ENCODE measurements at regions not wholly inside any gene's neighbourhood (a gene's known extent, or its start where the extent isn't known, plus 50 kb on each side); places are given as distances from the start of the nearest gene placed in this dataset.
"Not testable (repeated sequence)": the region's sequence is repeated elsewhere in the genome, so short reads cannot be mapped to it uniquely, and the experiment has no call there.

DNA sequence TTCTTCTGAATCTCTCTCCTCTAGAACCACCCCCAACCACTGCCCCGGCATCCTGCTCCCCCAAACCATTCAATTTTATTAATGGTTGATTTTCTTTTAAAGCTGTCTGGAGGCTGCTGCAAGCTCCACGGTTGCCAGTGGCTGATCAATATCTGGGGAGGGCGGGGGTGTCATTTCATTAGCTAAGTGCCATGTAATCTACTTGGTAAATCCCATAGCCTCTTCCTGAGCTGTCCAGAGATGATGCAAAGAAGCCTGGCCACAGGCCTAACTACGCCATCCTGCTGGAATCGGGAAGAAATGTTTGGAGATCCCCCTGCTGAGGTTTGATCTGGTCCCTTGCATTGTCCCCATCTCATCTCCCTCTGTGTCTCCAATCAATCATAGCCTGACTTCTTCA is 440.1 kb downstream of the MIAT start:
- no peak for DNase-seq (ENCODE audit: low spot score)
- no peaks in the 10 kb centered on the region for H3K9me3 Mint-ChIP-seq
- no peaks in the 10 kb centered on the region for H3K4me1 Mint-ChIP-seq (ENCODE audit: low read depth)
- H3K27ac Mint-ChIP-seq: no peak overlapping the region
- no peak overlapping the region for H3K4me3 Mint-ChIP-seq
- intact Hi-C loops (cut with micrococcal nuclease): no loop called here
- peaks cover 11% of the 10 kb centered on the region for H3K27me3 Mint-ChIP-seq (ENCODE audit: insufficient read depth)
- H3K36me3 Mint-ChIP-seq (ENCODE audit: low read depth): no peaks in the 10 kb centered on the region

DNA sequence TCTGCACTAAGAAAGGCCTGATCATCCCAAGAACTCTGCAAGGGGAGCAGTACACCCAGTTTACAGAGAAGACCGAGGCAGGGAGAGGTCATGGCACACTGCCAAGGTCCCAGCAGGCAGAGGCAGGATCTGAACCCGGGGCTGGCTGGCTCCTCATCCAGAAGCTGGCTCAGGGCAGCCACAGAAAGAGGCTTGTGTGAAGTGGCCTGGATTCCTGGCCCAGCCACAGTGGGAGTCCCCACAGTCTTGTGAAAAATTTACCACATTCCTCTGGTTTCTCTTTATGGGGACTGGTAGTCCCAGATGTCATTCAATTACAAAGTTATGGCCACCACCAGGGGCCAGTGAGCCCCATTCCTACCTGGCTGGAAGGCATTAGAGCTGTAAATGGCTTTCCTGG is 440.5 kb downstream of the MIAT start:
- no peaks in the 10 kb centered on the region for H3K4me1 Mint-ChIP-seq (ENCODE audit: low read depth)
- H3K9me3 Mint-ChIP-seq: no peaks in the 10 kb centered on the region
- no peak overlapping the region for H3K4me3 Mint-ChIP-seq
- no peaks in the 10 kb centered on the region for H3K36me3 Mint-ChIP-seq (ENCODE audit: low read depth)
- no peak overlapping the region for H3K27ac Mint-ChIP-seq
- no peak for DNase-seq (ENCODE audit: low spot score)
- intact Hi-C loops (cut with micrococcal nuclease): no loop called here
- peaks cover 14% of the 10 kb centered on the region for H3K27me3 Mint-ChIP-seq (ENCODE audit: insufficient read depth)

- no peak overlapping the region for H3K27ac Mint-ChIP-seq
- H3K4me1 Mint-ChIP-seq (ENCODE audit: low read depth): no peaks in the 10 kb centered on the region
- H3K9me3 Mint-ChIP-seq: no peaks in the 10 kb centered on the region
- intact Hi-C loops (cut with micrococcal nuclease): no loop called here
- no peak for DNase-seq (ENCODE audit: low spot score)
- no peak overlapping the region for H3K4me3 Mint-ChIP-seq
- H3K27me3 Mint-ChIP-seq (ENCODE audit: insufficient read depth): peaks cover 14% of the 10 kb centered on the region
- H3K36me3 Mint-ChIP-seq (ENCODE audit: low read depth): no peaks in the 10 kb centered on the region
Measured at GRCh38 chr22:27099946-27100722, 442.7 kb downstream of the MIAT start.

DNA sequence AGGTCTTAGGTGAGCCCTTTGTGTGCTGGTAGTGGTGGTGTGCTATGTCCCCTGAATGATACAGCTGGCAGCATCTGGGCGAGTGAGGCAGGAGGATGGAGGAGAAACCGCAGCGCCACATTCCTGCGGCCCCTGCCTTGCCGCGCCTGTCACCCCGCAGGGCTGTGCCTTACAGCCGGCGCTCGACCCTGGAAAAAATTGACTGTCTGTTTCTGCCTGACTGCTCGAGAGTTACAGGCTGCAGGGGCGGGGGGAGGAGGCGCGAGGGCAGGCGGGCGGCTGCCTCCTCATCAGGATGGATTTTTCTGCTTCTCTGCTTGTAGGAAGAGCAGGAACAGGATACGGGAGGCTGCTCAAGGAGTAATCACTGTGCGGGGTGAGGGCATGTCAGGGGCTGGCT is 443.4 kb downstream of the MIAT start:
- Mint-ChIP-seq H3K36me3 (ENCODE audit: low read depth) (no peaks in the 10 kb centered on the region), H3K27ac (no peak overlapping the region), H3K27me3 (ENCODE audit: insufficient read depth) (peaks cover 14% of the 10 kb centered on the region), H3K4me3 (no peak overlapping the region), H3K9me3 (no peaks in the 10 kb centered on the region), H3K4me1 (ENCODE audit: low read depth) (no peaks in the 10 kb centered on the region)
- no peak for DNase-seq (ENCODE audit: low spot score)
- intact Hi-C loops (cut with micrococcal nuclease): no loop called here

DNA sequence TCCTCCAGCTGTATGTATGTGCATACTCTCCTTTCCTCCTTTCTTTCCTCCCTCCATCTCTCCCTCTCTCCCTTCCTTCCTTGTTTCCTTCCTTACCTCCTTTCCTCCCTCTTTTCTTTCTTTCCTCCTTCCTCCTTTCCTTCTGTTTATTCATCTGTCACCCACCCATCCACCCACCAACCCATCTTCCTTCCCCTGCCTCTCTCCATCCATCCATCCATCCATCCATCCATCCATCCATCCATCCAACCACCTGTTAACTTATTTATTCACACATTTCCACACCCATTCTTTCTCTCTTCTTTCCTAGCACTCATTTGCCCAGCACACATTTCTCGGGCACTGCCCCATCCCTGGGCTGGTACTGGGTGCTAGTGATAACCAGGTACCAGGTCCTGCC is 443.9 kb downstream of the MIAT start:
- H3K27ac Mint-ChIP-seq: no peak overlapping the region
- H3K36me3 Mint-ChIP-seq (ENCODE audit: low read depth): no peaks in the 10 kb centered on the region
- no peak overlapping the region for H3K4me3 Mint-ChIP-seq
- intact Hi-C loops (cut with micrococcal nuclease): no loop called here
- no peak for DNase-seq (ENCODE audit: low spot score)
- H3K27me3 Mint-ChIP-seq (ENCODE audit: insufficient read depth): peaks cover 14% of the 10 kb centered on the region
- no peaks in the 10 kb centered on the region for H3K4me1 Mint-ChIP-seq (ENCODE audit: low read depth)
- no peaks in the 10 kb centered on the region for H3K9me3 Mint-ChIP-seq

DNA sequence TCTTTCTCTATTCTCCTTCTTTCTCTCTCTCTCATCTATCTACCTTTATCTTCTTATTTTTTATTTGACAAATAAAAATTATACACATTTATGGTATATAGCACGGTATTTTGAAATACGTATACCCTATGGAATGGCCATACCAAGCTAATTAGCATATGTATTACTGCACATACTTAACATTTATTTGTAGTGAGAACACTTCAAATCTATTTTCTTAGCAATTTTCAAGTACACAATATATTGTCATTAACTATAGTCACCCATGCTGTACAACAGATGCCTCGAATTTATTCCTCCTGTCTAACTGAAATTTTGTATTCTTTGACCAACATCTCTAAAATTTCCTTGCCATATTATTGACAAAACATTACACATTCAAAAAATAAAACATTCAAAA is 447.1 kb downstream of the MIAT start:
- H3K4me3 Mint-ChIP-seq: no peak overlapping the region
- no peaks in the 10 kb centered on the region for H3K36me3 Mint-ChIP-seq (ENCODE audit: low read depth)
- H3K27ac Mint-ChIP-seq: no peak overlapping the region
- H3K27me3 Mint-ChIP-seq (ENCODE audit: insufficient read depth): peaks cover 14% of the 10 kb centered on the region
- H3K4me1 Mint-ChIP-seq (ENCODE audit: low read depth): no peaks in the 10 kb centered on the region
- DNase-seq (ENCODE audit: low spot score): no peak
- peaks cover 8% of the 10 kb centered on the region for H3K9me3 Mint-ChIP-seq
- intact Hi-C loops (cut with micrococcal nuclease): no loop called here

GRCh38 chr22:27105142-27106025 is 448.0 kb downstream of the MIAT start:
- no peak for DNase-seq (ENCODE audit: low spot score)
- Mint-ChIP-seq H3K4me1 (ENCODE audit: low read depth) (no peaks in the 10 kb centered on the region), H3K9me3 (peaks cover 12% of the 10 kb centered on the region), H3K27me3 (ENCODE audit: insufficient read depth) (peaks cover 10% of the 10 kb centered on the region), H3K4me3 (no peak overlapping the region), H3K36me3 (ENCODE audit: low read depth) (no peaks in the 10 kb centered on the region), H3K27ac (no peak overlapping the region)
- intact Hi-C loops (cut with micrococcal nuclease): no loop called here

DNA sequence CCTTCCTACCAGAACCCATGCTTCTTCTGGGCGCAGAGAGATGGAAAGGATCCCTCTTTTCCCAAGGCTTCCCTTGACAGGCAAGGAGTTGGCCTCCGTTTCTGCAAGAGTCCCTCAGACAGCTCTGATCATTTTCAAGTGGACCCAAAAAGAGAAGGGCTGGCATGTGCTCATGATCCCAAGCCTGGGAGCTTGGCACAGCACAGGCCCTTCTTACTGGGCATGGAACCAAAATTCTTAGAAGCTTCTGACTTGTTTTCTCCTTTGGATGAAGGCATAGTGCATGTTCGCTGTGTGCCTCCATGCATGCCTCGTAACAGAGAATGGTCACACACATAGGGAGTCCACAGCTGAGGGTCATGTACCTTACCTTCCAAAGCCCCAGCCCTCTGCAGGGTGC is 449.6 kb downstream of the MIAT start:
- H3K4me3 Mint-ChIP-seq: no peak overlapping the region
- peaks cover 7% of the 10 kb centered on the region for H3K27me3 Mint-ChIP-seq (ENCODE audit: insufficient read depth)
- no peak for DNase-seq (ENCODE audit: low spot score)
- no peaks in the 10 kb centered on the region for H3K4me1 Mint-ChIP-seq (ENCODE audit: low read depth)
- peaks cover 12% of the 10 kb centered on the region for H3K9me3 Mint-ChIP-seq
- intact Hi-C loops (cut with micrococcal nuclease): no loop called here
- H3K27ac Mint-ChIP-seq: no peak overlapping the region
- H3K36me3 Mint-ChIP-seq (ENCODE audit: low read depth): no peaks in the 10 kb centered on the region

GRCh38 chr22:27107386-27107785 is 450.0 kb downstream of the MIAT start:
- DNase-seq (ENCODE audit: low spot score): no peak
- intact Hi-C loops (cut with micrococcal nuclease): no loop called here
- no peaks in the 10 kb centered on the region for H3K4me1 Mint-ChIP-seq (ENCODE audit: low read depth)
- peaks cover 12% of the 10 kb centered on the region for H3K9me3 Mint-ChIP-seq
- no peaks in the 10 kb centered on the region for H3K36me3 Mint-ChIP-seq (ENCODE audit: low read depth)
- no peak overlapping the region for H3K4me3 Mint-ChIP-seq
- no peak overlapping the region for H3K27ac Mint-ChIP-seq
- peaks cover 5% of the 10 kb centered on the region for H3K27me3 Mint-ChIP-seq (ENCODE audit: insufficient read depth)

GRCh38 chr22:27107824-27108223 is 450.4 kb downstream of the MIAT start:
- Mint-ChIP-seq H3K4me3 (no peak overlapping the region), H3K27ac (no peak overlapping the region), H3K36me3 (ENCODE audit: low read depth) (no peaks in the 10 kb centered on the region), H3K27me3 (ENCODE audit: insufficient read depth) (peaks cover 3% of the 10 kb centered on the region), H3K4me1 (ENCODE audit: low read depth) (no peaks in the 10 kb centered on the region), H3K9me3 (peaks cover 12% of the 10 kb centered on the region)
- no peak for DNase-seq (ENCODE audit: low spot score)
- intact Hi-C loops (cut with micrococcal nuclease): no loop called here

GRCh38 chr22:27108425-27109114 is 451.2 kb downstream of the MIAT start:
- Mint-ChIP-seq H3K4me1 (ENCODE audit: low read depth) (peaks cover 6% of the 10 kb centered on the region), H3K36me3 (ENCODE audit: low read depth) (no peaks in the 10 kb centered on the region), H3K27me3 (ENCODE audit: insufficient read depth) (peaks cover 3% of the 10 kb centered on the region), H3K27ac (no peak overlapping the region), H3K9me3 (peaks cover 12% of the 10 kb centered on the region), H3K4me3 (no peak overlapping the region)
- DNase-seq (ENCODE audit: low spot score): no peak
- intact Hi-C loops (cut with micrococcal nuclease): no loop called here

DNA sequence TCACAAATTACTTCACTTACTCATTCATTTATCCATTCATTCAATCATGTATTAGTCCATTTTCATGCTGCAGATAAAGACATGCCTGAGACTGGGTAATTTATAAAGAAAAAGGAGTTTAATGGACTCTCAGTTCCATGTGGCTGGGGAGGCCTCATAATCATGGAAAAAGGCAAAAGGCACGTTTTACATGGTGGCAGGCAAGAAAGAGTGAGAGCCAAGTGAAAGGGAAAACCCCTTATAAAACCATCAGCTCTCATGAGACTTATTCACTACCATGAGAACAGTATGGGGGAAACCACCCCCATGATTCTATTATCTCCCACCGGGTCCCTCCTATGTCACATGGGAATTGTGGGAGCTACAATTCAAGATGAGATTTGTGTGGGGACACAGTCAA is 452.0 kb downstream of the MIAT start:
- H3K27ac Mint-ChIP-seq; H3K27me3 Mint-ChIP-seq (ENCODE audit: insufficient read depth); DNase-seq (ENCODE audit: low spot score); intact Hi-C loops (cut with micrococcal nuclease); H3K4me1 Mint-ChIP-seq (ENCODE audit: low read depth); H3K36me3 Mint-ChIP-seq (ENCODE audit: low read depth); H3K4me3 Mint-ChIP-seq: not testable (repeated sequence)
- peaks cover 12% of the 10 kb centered on the region for H3K9me3 Mint-ChIP-seq
